Peyer's patch (tissue), 4 donors: ENCODE measurements at regions not wholly inside any gene's neighbourhood (a gene's known extent, or its start where the extent isn't known, plus 50 kb on each side); places are given as distances from the start of the nearest gene placed in this dataset.

Experiments used
- CTCF ChIP-seq, 6 experiments: fragments of 450-650 bp in 4 of 6; fragments of 200-600 bp in 2 of 6; sonication (generic) in 1 of 6; IDR thresholded peaks; one replicate each; pipeline ENCODE4 v1.5.1; 2017 to 2019; ENCODE audit warnings: antibody characterized with exemption in 6 of 6, mild to moderate bottlenecking in 3 of 6, moderate library complexity in 1 of 6
- POLR2A ChIP-seq, 2 donors: fragments of 450-650 bp; IDR thresholded peaks; one replicate each; pipeline ENCODE4 v1.5.1; 2017; ENCODE audit warnings: antibody characterized with exemption in 2 of 2, mild to moderate bottlenecking in 2 of 2, moderate library complexity in 2 of 2

GRCh38 chr10:128556182-128557110 lies 430.2 kb upstream of the MKI67 start:
- TF ChIP-seq CTCF (IDR thresholded peaks at IDR 0.05) (no peak), POLR2A (IDR thresholded peaks at IDR 0.05) (no peak)
